NCI-H2107 treated with DMSO at 0.1 percent for 48 hours (cell line): ENCODE measurements at regions not wholly inside any gene's neighbourhood (a gene's known extent, or its start where the extent isn't known, plus 50 kb on each side); places are given as distances from the start of the nearest gene placed in this dataset.
"Not testable (repeated sequence)": the region's sequence is repeated elsewhere in the genome, so short reads cannot be mapped to it uniquely, and the experiment has no call there.

Experiments used
- DNase-seq: peaks from one replicate; lab custom pipeline; 2025; ENCODE audit not compliant: unreplicated experiment; lab: John Stamatoyannopoulos, UW

- DNase-seq: not testable (repeated sequence)
These were observed 240.8 kb downstream of the FAT3 start for GRCh38 chr11:92465410-92465809.

- DNase-seq: no peak
These were observed 249.1 kb downstream of the FAT3 start for GRCh38 chr11:92473736-92474135.

- no peak for DNase-seq
These were observed 250.7 kb downstream of the FAT3 start for GRCh38 chr11:92475316-92475715.

GRCh38 chr11:92475819-92476218, 251.2 kb downstream of the FAT3 start:
- no peak for DNase-seq

GRCh38 chr11:92477686-92478085, 253.1 kb downstream of the FAT3 start:
- no peak for DNase-seq

- DNase-seq: no peak
These were observed 255.9 kb downstream of the FAT3 start for GRCh38 chr11:92480499-92480898.

- DNase-seq: peak; percentile 4
These were observed 258.0 kb downstream of the FAT3 start for GRCh38 chr11:92482492-92483060.

GRCh38 chr11:92484570-92484969, 260.0 kb downstream of the FAT3 start:
- DNase-seq: no peak

- no peak for DNase-seq
These were observed 265.3 kb downstream of the FAT3 start for GRCh38 chr11:92489826-92490399.

GRCh38 chr11:92492372-92492771, 267.8 kb downstream of the FAT3 start:
- no peak for DNase-seq

- no peak for DNase-seq
These were observed 270.6 kb downstream of the FAT3 start for GRCh38 chr11:92495107-92495793.

GRCh38 chr11:92500453-92500852, 275.8 kb downstream of the FAT3 start:
- no peak for DNase-seq

GRCh38 chr11:92501066-92501739, 276.6 kb downstream of the FAT3 start:
- DNase-seq: no peak

GRCh38 chr11:92504004-92504403, 279.4 kb downstream of the FAT3 start:
- DNase-seq: no peak

GRCh38 chr11:92504534-92504933, 279.9 kb downstream of the FAT3 start:
- DNase-seq: no peak

- DNase-seq: no peak
These were observed 281.1 kb downstream of the FAT3 start for GRCh38 chr11:92505689-92506088.

- no peak for DNase-seq
These were observed 282.3 kb downstream of the FAT3 start for GRCh38 chr11:92506809-92507336.

GRCh38 chr11:92510591-92510990, 286.0 kb downstream of the FAT3 start:
- no peak for DNase-seq

- DNase-seq: no peak
These were observed 287.0 kb downstream of the FAT3 start for GRCh38 chr11:92511522-92512203.

- no peak for DNase-seq
These were observed 287.6 kb downstream of the FAT3 start for GRCh38 chr11:92512204-92512569.

GRCh38 chr11:92523611-92524010, 299.0 kb downstream of the FAT3 start:
- DNase-seq: no peak
